GM12878 (cell line): ENCODE measurements at regions not wholly inside any gene's neighbourhood (a gene's known extent, or its start where the extent isn't known, plus 50 kb on each side); places are given as distances from the start of the nearest gene placed in this dataset.

Experiments
- ATAC-seq: fragments of 200-7000 bp; cut with Tn5 transposase; 3 replicates; pipeline ENCODE4 v1.9.1; 2020; ENCODE audit warnings: mild to moderate bottlenecking, moderate library complexity
- BruUV-seq: library from RNA; stranded (reverse); fragments of 400-500 nt; replicated peaks from 2 replicates; lab custom pipeline; 2021; lab: Mats Ljungman, UMichigan
- CTCF ChIA-PET: fragments of 300-600 bp; sonication (Branson Sonifier 250); formaldehyde crosslinking; extraction: SDS; loops from one replicate; lab custom pipeline; 2021; ENCODE audit warnings: inconsistent platforms; lab: Yijun Ruan, JAX
- POLR2A ChIA-PET: fragments of 350-600 bp; formaldehyde crosslinking; extraction: SDS; loops from one replicate; lab custom pipeline; 2021; ENCODE audit warnings: inconsistent platforms; lab: Charles Lee
- RAD21 ChIA-PET: fragments of 300-600 bp; sonication (Branson Sonifier 250); formaldehyde crosslinking; loops from one replicate; lab custom pipeline; 2023; ENCODE audit warnings: antibody characterized with exemption; ENCODE audit not compliant: unreplicated experiment; lab: Charles Lee
- SMC1A ChIA-PET: fragments of 300-600 bp; sonication (Branson Sonifier 250); formaldehyde crosslinking; loops from one replicate; lab custom pipeline; 2023; ENCODE audit not compliant: unreplicated experiment, uncharacterized antibody; lab: Charles Lee
- DNase-seq: peaks from one replicate; pipeline ENCODE4 v3.0.0-alpha.2; 2011; ENCODE audit warnings: low read depth, low spot score
- FAIRE-seq: peaks from 3 replicates; lab custom pipeline; 2011; peaks lifted over from hg19 to GRCh38; lab: Jason Lieb, UNC
- H2AFZ ChIP-seq: 2 replicates; pipeline ENCODE4 v1.6.0; 2011; ENCODE audit warnings: low read depth, low read length, control low read depth; ENCODE audit not compliant: control insufficient read depth
- H3K27ac ChIP-seq: 2 replicates; pipeline ENCODE4 v1.5.1; 2011; ENCODE audit warnings: control low read depth; ENCODE audit not compliant: control insufficient read depth, insufficient read depth
- H3K27me3 ChIP-seq, 2 experiments: replicated peaks in 1 of 2; 2 replicates each; pipeline versions ENCODE4 v1.6.0 to v1.6.1; 2011; ENCODE audit warnings: low read length in 1 of 2; ENCODE audit not compliant: control insufficient read depth in 2 of 2, insufficient read depth in 2 of 2
- H3K36me3 ChIP-seq, 2 experiments: 2 replicates each; pipeline ENCODE4 v1.5.1; 2011; ENCODE audit warnings: low read length in 1 of 2; ENCODE audit not compliant: control insufficient read depth in 2 of 2, insufficient read depth in 2 of 2
- H3K4me1 ChIP-seq: 2 replicates; pipeline ENCODE4 v1.6.1; 2011; ENCODE audit warnings: mild to moderate bottlenecking, low read length, moderate library complexity, mixed read lengths; ENCODE audit not compliant: control insufficient read depth, insufficient read depth
- H3K4me2 ChIP-seq: 2 replicates; pipeline ENCODE4 v1.6.0; 2011; ENCODE audit warnings: control low read depth; ENCODE audit not compliant: control insufficient read depth, insufficient read depth
- H3K4me3 ChIP-seq: fragments of 200-600 bp; sonication (generic); 2 replicates; pipeline ENCODE4 v1.5.1; 2016
- H3K79me2 ChIP-seq: 2 replicates; pipeline ENCODE4 v1.6.0; 2011; ENCODE audit warnings: low read length; ENCODE audit not compliant: control insufficient read depth, insufficient read depth
- H3K9ac ChIP-seq: 2 replicates; pipeline ENCODE4 v1.8.0; 2011; ENCODE audit warnings: low read length, control low read depth, mixed read lengths; ENCODE audit not compliant: control insufficient read depth, insufficient read depth
- H3K9me3 ChIP-seq: replicated peaks from 3 replicates; pipeline ENCODE4 v1.5.1; 2011; ENCODE audit warnings: mild to moderate bottlenecking, low read length; ENCODE audit not compliant: control insufficient read depth, insufficient read depth
- H4K20me1 ChIP-seq: 2 replicates; pipeline ENCODE4 v1.6.0; 2011; ENCODE audit not compliant: control insufficient read depth, insufficient read depth
- IRF4 ChIP-seq: IDR thresholded peaks from 2 replicates; pipeline ENCODE4 v1.6.1; 2011; ENCODE audit warnings: low read depth, low read length
- KAT2A ChIP-seq: conservative IDR thresholded peaks from 2 replicates; pipeline ENCODE4 v1.6.1; 2011; ENCODE audit warnings: low read depth, low read length; ENCODE audit not compliant: control insufficient read depth
- RELA ChIP-seq: fragments of 450-650 bp; IDR thresholded peaks from 2 replicates; pipeline ENCODE4 v1.8.0; 2014; ENCODE audit warnings: borderline replicate concordance; ENCODE audit not compliant: partially characterized antibody
- SREBF1 ChIP-seq: IDR thresholded peaks from 2 replicates; pipeline ENCODE4 v1.6.1; 2012; ENCODE audit warnings: mild to moderate bottlenecking, low read length
- STAT1 ChIP-seq: fragments of 450-650 bp; conservative IDR thresholded peaks from 2 replicates; pipeline ENCODE4 v1.6.1; 2014; ENCODE audit warnings: antibody characterized with exemption, mild to moderate bottlenecking
- WGBS: methylation state at CpG from one replicate; pipeline ENCODE4 v1.1.6; 2016; ENCODE audit warnings: low lambda C conversion rate; ENCODE audit not compliant: insufficient replicate concordance, insufficient coverage; ENCODE audit errors: missing lambda C conversion rate; 5-methylcytosine and 5-hydroxymethylcytosine counted together
- in situ Hi-C: fragments of 300-500 bp; cut with MboI; formaldehyde crosslinking; loops from 9 replicates; pipeline ENCODE4 v1.14.3; 2018; ENCODE audit warnings: mixed read lengths
- intact Hi-C: fragments of 100-400 bp; cut with micrococcal nuclease; formaldehyde crosslinking; loops from one replicate; pipeline ENCODE4 v1.14.2; 2022; ENCODE audit not compliant: unreplicated experiment
- TF ChIP-seq, protein P1 (sequence below): fragments of 450-650 bp; IDR thresholded peaks from 2 replicates; pipeline ENCODE4 v1.6.1; 2017; ENCODE audit warnings: mild to moderate bottlenecking, moderate library complexity
- TF ChIP-seq, protein P2 (sequence below): fragments of 450-650 bp; IDR thresholded peaks from 2 replicates; pipeline ENCODE4 v1.6.1; 2017; ENCODE audit warnings: mild to moderate bottlenecking, low read depth, inconsistent platforms; ENCODE audit not compliant: poor library complexity, severe bottlenecking

DNA sequence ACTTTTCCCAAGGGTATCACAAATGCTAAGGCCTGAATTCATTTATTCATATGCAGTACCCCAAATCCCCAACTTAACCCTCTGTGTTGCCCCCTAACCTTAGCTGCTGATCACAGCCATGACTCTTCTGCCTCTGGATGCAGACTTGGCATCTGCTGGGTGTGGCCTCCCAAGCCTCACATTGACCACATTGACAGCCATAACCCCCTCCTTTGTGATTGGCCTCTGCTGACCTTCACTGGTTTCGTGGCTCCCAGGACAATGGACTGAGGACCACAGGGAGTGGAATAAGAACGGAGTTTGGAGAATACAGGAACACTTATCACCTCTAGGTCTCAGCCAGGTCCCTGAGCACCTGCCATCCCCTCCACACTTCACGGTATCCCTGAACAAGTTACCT is 123.6 kb upstream of the CPEB2 start (continued):
- TF ChIP-seq, protein P1, sequence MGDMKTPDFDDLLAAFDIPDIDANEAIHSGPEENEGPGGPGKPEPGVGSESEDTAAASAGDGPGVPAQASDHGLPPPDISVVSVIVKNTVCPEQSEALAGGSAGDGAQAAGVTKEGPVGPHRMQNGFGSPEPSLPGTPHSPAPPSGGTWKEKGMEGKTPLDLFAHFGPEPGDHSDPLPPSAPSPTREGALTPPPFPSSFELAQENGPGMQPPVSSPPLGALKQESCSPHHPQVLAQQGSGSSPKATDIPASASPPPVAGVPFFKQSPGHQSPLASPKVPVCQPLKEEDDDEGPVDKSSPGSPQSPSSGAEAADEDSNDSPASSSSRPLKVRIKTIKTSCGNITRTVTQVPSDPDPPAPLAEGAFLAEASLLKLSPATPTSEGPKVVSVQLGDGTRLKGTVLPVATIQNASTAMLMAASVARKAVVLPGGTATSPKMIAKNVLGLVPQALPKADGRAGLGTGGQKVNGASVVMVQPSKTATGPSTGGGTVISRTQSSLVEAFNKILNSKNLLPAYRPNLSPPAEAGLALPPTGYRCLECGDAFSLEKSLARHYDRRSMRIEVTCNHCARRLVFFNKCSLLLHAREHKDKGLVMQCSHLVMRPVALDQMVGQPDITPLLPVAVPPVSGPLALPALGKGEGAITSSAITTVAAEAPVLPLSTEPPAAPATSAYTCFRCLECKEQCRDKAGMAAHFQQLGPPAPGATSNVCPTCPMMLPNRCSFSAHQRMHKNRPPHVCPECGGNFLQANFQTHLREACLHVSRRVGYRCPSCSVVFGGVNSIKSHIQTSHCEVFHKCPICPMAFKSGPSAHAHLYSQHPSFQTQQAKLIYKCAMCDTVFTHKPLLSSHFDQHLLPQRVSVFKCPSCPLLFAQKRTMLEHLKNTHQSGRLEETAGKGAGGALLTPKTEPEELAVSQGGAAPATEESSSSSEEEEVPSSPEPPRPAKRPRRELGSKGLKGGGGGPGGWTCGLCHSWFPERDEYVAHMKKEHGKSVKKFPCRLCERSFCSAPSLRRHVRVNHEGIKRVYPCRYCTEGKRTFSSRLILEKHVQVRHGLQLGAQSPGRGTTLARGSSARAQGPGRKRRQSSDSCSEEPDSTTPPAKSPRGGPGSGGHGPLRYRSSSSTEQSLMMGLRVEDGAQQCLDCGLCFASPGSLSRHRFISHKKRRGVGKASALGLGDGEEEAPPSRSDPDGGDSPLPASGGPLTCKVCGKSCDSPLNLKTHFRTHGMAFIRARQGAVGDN = no peak
- no peak for TF ChIP-seq RELA

DNA sequence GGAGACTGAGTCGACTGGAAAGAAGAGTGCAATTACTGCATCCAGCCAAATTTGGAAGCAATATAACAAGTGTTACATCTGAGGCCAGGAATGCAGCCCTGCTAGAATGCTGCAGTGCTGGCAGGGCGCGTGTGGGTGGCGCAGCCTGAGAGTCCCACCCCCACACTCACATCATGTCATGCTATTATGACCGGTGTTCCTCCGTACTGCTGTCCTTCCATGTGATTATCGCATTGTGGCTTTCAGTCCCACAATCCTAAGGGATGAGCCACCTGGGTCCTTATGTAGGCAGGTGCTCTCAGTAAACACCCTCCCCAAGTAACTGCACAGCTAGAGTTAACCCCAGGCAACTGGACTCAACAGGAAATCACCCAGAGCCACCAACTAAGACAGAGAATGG is 122.6 kb upstream of the CPEB2 start:
- CTCF ChIA-PET = interaction anchor here (1.4 to 2.4 kb wide), 4 partner anchors 10 to 1223 kb away, joined by 3 to 9 read pairs (median 3); no protein-coding TSS in a partner anchor
- Histone ChIP-seq H3K36me3 (no peaks in the 10 kb centered on the region), H4K20me1 (no peaks in the 10 kb centered on the region), H3K27me3 (no peaks in the 10 kb centered on the region), H3K4me3 (no peak overlapping the region), H3K27ac (no peak overlapping the region), H3K4me1 (peaks cover 29% of the 10 kb centered on the region), H3K9ac (no peak overlapping the region), H2AFZ (no peak overlapping the region), H3K79me2 (no peaks in the 10 kb centered on the region), H3K4me2 (no peak overlapping the region), H3K9me3 (no peaks in the 10 kb centered on the region)
- 95% methylated on average over 7 of the region's 7 CpGs for WGBS
- POLR2A ChIA-PET = interaction anchor here (0.6 to 1.4 kb wide), 2 partner anchors 10 to 12 kb away, joined by 3 read pairs; no protein-coding TSS in a partner anchor
- FAIRE-seq = no peak
- SMC1A ChIA-PET = no interaction called here
- no peak for DNase-seq
- intact Hi-C loops (no loop called here), in situ Hi-C loops (loop anchor here (10.0 kb wide), 1 partner anchor 125 kb away; the partner anchor contains the start of gene CPEB2)
- no TSS peak for BruUV-seq
- RAD21 ChIA-PET = no interaction called here
- ATAC-seq = no peak
- TF ChIP-seq IRF4 (no peak), SREBF1 (no peak), KAT2A (no peak), STAT1 (no peak)
- TF ChIP-seq, protein P2, sequence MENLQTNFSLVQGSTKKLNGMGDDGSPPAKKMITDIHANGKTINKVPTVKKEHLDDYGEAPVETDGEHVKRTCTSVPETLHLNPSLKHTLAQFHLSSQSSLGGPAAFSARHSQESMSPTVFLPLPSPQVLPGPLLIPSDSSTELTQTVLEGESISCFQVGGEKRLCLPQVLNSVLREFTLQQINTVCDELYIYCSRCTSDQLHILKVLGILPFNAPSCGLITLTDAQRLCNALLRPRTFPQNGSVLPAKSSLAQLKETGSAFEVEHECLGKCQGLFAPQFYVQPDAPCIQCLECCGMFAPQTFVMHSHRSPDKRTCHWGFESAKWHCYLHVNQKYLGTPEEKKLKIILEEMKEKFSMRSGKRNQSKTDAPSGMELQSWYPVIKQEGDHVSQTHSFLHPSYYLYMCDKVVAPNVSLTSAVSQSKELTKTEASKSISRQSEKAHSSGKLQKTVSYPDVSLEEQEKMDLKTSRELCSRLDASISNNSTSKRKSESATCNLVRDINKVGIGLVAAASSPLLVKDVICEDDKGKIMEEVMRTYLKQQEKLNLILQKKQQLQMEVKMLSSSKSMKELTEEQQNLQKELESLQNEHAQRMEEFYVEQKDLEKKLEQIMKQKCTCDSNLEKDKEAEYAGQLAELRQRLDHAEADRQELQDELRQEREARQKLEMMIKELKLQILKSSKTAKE = no peak
- TF ChIP-seq, all 136 proteins: peak for 0
